IgD-negative memory B cell (primary cell): ENCODE measurements at regions not wholly inside any gene's neighbourhood (a gene's known extent, or its start where the extent isn't known, plus 50 kb on each side); places are given as distances from the start of the nearest gene placed in this dataset.

Experiments used
- H3K27ac Mint-ChIP-seq, 3 donors: one replicate each; pipeline ENCODE4 v1.8.0; 2020 to 2022; ENCODE audit warnings: mild to moderate bottlenecking in 3 of 3, mixed read lengths in 3 of 3, moderate library complexity in 1 of 3
- H3K27me3 Mint-ChIP-seq: one replicate; pipeline ENCODE4 v1.8.0; 2021; ENCODE audit warnings: mixed read lengths
- H3K36me3 Mint-ChIP-seq: one replicate; pipeline ENCODE4 v1.8.0; 2020; ENCODE audit warnings: mild to moderate bottlenecking, mixed read lengths
- H3K4me1 Mint-ChIP-seq, 3 donors: one replicate each; pipeline ENCODE4 v1.8.0; 2020 to 2022; ENCODE audit warnings: mixed read lengths in 3 of 3, mild to moderate bottlenecking in 1 of 3
- H3K4me3 Mint-ChIP-seq, 4 donors: one replicate each; pipeline ENCODE4 v1.8.0; 2020 to 2022; ENCODE audit warnings: mild to moderate bottlenecking in 4 of 4, mixed read lengths in 4 of 4, moderate library complexity in 3 of 4
- H3K9me3 Mint-ChIP-seq, 3 donors: one replicate each; pipeline ENCODE4 v1.8.0; 2020 to 2021; ENCODE audit warnings: mixed read lengths in 3 of 3, mild to moderate bottlenecking in 1 of 3

DNA sequence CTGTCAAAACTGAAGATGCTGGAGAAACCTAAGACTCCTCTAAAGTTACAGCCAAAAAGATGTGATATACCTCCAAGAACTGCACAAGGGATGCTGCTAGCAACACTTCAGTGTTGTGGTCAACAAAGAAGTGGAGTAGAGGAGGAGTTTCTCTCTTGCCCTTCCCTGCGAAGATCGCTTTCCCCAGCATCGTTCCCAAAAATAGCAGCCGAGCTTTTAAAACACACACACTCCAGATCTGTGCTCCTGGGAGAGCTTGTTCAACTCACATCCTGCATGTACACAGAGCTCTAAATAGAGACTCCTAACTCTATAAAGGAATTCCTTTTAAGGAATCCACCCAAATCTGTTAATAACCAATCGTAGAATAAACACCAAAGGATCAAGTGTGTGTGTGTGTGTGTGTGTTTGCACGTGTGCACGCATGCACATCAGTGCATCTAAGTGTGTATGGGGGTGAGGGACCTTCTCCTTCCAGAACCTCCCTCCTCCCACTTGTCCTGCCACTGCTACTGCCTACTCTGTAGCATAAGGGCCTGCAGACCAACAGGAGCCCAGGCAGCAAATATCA is 58.5 kb downstream of the PSMG1 start:
- no peaks in the 10 kb centered on the region for H3K36me3 Mint-ChIP-seq
- H3K27ac Mint-ChIP-seq: no peak overlapping the region
- H3K9me3 Mint-ChIP-seq: peaks cover 0 to 12% (median 3%) of the 10 kb centered on the region in 3 donors
- H3K4me1 Mint-ChIP-seq: no peaks in the 10 kb centered on the region
- H3K27me3 Mint-ChIP-seq: peaks cover 3% of the 10 kb centered on the region
- H3K4me3 Mint-ChIP-seq: no peak overlapping the region

DNA sequence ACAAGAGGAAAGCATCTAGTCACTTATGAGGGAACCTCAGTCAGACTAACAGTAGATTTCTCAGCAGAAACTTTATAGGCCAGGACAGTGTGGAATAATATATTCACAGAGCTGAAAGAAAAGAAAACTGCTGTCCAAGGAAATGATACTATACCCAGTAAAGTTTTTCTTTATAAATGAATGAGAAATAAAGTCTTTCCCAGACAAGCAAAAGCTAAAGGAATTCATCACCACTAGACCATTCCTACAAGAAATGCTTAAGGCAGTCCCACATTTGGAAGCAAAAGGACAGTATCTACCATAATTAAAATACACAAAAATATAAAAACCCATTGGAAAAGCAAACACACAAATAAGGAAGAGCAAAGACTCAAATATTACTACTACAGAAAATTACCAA is 59.9 kb downstream of the PSMG1 start:
- peaks cover 2% of the 10 kb centered on the region for H3K27me3 Mint-ChIP-seq
- no peak overlapping the region for H3K4me3 Mint-ChIP-seq
- peaks cover 0 to 12% (median 3%) of the 10 kb centered on the region in 3 donors for H3K9me3 Mint-ChIP-seq
- H3K27ac Mint-ChIP-seq: no peak overlapping the region
- H3K36me3 Mint-ChIP-seq: no peaks in the 10 kb centered on the region
- no peaks in the 10 kb centered on the region for H3K4me1 Mint-ChIP-seq

DNA sequence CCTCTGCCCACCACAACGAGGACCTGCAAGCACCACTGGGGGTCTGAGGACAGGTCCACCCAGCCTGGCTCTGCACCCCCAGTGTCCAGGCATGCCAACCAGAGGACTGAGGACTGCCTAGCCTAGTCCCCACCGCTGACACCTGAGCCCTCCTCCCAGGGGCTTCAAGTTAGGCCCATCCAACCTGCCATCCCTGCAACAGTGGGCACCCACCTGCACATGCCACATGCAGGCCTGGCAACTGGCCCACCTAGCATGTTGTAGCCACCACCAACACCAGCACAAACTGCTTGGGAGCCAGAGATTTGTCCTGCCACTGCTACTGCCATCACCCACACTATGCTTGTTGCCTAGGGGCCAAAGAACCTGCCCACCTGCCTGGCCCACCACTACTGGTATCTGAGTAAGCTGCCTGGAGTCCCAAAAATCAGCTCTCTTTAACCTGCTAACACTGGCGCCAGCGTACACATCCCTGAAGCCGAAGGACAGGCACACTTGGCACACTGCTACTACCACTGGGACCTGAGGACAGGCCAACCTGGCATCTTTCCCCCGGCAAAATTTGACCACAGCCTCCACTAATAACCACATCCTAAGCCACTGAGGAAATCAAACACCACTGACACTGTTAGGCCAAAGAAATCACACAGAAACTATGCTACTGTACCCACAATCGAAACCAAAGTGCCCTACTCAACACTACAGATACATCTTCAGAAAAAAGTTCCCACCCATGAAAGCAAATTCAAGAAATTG is 61.5 kb downstream of the PSMG1 start:
- Mint-ChIP-seq H3K4me3 (peak overlapping the region in 1 of 4 donors; percentile 23), H3K36me3 (no peaks in the 10 kb centered on the region), H3K27me3 (peaks cover 2% of the 10 kb centered on the region), H3K27ac (no peak overlapping the region), H3K4me1 (no peaks in the 10 kb centered on the region), H3K9me3 (peaks cover 0 to 12% (median 3%) of the 10 kb centered on the region in 3 donors)

DNA sequence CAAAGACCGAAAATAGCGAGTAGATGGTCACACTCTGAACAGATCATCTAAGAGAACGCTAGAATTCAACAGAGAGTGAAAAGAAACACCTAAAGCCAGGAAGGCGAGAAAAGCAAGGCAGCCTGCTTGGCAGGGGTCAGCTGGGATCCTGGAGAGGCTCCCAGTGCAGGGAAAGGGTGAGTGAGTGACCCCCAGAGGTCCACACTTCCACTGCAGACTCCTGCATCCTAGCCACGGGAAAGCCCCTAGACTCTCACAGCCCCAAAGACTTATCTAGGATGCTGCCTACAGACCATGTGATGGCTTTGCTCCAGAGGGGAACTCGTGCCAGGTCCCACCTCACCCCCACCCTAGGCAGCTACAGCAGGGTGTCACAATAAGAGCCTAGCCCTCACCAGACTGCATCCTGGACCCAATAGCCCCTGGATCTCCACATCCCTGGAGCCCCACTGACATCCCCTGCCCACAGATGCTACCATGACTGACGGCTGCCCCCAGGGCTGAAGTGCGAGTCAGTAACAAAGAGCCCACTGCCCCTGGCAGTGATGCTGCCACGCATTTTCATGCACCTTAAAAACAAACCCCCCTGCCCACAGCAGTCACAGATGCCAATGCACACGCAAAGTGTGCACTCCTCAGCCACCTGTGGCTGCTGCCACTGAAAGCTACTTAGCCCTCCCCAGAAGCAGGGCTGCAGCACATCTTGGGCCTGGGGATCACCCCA is 62.2 kb downstream of the PSMG1 start:
- Mint-ChIP-seq H3K4me1 (no peaks in the 10 kb centered on the region), H3K27ac (no peak overlapping the region), H3K4me3 (no peak overlapping the region), H3K36me3 (no peaks in the 10 kb centered on the region), H3K27me3 (peaks cover 5% of the 10 kb centered on the region), H3K9me3 (peaks cover 0 to 12% (median 3%) of the 10 kb centered on the region in 3 donors)

DNA sequence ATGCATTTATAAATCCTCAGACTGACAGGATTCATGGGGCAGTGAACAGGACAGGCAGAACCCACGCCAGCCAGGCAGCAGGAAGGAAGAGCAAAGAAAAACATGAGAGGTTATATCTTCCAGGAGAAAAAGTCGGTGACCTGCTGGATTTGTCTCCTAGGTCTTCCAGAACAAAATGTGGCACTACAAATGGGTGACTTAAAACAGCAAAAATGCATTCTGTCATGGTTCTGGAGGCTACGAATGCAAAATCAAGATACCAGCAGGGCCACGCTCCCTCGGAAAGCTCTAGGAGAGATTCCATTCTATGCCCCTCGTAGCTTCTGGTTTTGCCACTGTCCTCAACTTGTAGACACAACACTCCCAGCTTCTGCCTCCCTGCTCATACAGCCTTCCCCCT is 63.4 kb downstream of the PSMG1 start:
- peaks cover 0 to 12% (median 3%) of the 10 kb centered on the region in 3 donors for H3K9me3 Mint-ChIP-seq
- no peaks in the 10 kb centered on the region for H3K4me1 Mint-ChIP-seq
- peaks cover 5% of the 10 kb centered on the region for H3K27me3 Mint-ChIP-seq
- H3K36me3 Mint-ChIP-seq: no peaks in the 10 kb centered on the region
- H3K27ac Mint-ChIP-seq: no peak overlapping the region
- H3K4me3 Mint-ChIP-seq: no peak overlapping the region

DNA sequence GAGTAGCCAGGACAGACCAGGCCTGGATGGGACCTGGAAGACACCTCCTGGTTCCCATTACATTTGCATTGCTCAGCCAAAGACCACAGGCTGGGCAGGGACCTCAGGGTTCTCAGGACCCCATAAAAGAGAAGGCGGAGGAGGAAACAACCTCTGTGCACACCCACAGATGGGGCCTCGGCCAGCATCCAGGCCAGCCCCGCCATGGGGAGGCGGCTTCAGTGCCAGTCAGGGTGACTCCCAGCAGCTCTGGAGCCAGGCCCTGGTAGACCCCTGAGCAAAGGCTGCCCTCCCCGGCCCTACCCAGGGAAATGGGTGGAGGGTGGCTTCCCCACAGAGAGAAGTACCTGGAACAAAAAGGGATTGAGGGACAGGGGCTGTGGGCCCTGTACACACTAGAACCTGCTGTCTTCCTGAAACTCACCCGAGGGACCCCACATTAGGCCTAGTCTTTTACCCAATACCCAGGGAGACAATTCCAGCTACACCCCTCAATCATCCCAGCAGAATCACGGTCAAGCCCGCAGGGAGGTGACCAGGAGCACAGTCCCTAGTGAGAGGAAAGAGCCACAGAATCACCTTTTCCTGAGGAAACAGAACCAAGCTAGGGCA is 64.5 kb downstream of the PSMG1 start:
- H3K36me3 Mint-ChIP-seq: no peaks in the 10 kb centered on the region
- H3K27ac Mint-ChIP-seq: no peak overlapping the region
- peaks cover 5% of the 10 kb centered on the region for H3K27me3 Mint-ChIP-seq
- no peak overlapping the region for H3K4me3 Mint-ChIP-seq
- no peaks in the 10 kb centered on the region for H3K4me1 Mint-ChIP-seq
- H3K9me3 Mint-ChIP-seq: peaks cover 0 to 8% (median 3%) of the 10 kb centered on the region in 3 donors

DNA sequence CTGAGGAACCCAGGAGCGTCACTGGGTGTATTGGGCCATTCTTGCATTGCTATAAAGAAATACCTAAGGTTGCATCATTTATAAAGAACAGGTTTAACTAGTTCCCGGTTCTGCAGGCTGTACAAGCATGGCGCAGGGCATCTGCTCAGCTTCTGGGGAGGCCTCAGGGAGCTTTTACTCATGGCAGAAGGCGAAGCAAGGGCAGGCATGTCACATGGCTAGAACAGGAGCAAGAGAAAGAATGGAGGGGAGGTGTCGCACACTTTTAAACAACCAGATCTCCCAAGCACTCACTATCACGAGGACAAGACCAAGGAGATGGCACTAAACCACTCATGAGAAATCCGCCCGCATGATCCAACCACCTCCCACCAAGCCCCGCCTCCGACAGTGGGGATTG is 65.2 kb downstream of the PSMG1 start:
- Mint-ChIP-seq H3K4me1 (no peaks in the 10 kb centered on the region), H3K9me3 (peaks cover 0 to 8% (median 3%) of the 10 kb centered on the region in 3 donors), H3K27me3 (peaks cover 5% of the 10 kb centered on the region), H3K4me3 (no peak overlapping the region), H3K36me3 (no peaks in the 10 kb centered on the region), H3K27ac (no peak overlapping the region)

DNA sequence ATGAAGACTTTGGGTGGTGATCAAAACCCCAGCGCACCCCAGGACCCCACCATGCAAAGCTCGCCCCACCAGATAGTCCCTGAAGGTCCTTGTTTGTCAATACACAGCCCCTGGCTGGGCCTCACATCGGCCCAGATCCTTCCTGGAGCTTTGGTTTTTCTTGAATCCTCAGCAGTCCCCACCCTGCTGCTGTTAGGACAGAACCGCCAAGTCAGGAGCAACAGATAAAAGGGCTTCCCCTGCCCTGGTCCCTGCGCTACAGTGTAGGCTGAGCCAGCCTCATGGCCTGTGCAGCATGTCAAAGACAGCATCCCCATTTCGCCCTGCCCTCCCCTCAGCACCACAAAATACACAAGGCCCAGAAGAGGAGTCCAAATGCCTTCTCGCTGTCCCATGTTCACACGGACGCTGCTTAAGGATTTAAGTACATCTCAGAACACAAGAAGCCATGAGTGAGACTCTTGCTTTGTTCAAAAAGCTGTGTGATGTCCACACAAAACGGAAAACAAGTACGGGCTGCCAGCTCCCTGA is 65.7 kb downstream of the PSMG1 start:
- H3K9me3 Mint-ChIP-seq: peaks cover 0 to 8% (median 3%) of the 10 kb centered on the region in 3 donors
- no peak overlapping the region for H3K27ac Mint-ChIP-seq
- H3K36me3 Mint-ChIP-seq: no peaks in the 10 kb centered on the region
- H3K27me3 Mint-ChIP-seq: peaks cover 5% of the 10 kb centered on the region
- no peak overlapping the region for H3K4me3 Mint-ChIP-seq
- no peaks in the 10 kb centered on the region for H3K4me1 Mint-ChIP-seq

DNA sequence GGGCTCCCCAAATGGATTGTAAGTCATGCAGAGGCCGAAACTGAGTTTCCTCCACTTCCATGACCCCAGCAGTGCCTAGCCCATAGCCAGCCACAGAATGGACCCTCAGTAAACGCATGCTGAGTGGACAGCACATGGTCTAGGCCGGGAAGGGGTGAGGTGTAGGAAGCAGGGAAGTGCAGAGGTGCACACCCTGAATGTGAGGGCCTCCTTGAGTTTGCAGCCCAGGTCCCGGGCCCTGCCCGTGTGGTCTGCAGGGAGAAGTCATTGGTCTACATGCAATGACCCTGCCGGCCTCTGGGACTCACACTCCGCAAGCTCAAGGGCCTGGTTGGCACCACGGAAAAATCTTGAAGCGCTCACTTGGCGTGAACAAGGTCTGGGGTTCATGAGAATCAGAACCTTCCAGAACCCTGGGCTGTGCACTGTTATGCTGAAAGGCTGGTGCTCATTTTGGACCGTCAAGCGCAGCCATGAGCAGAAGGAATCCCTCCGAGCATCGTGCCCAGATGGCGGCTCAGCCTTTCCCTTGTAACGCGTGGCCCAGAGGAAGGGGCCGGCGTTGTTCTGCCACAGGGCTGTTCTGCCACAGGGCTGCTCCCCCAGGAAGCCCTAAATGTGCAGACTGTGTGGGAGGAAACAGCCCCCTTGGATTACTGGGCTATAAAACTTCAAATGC is 66.4 kb downstream of the PSMG1 start:
- Mint-ChIP-seq H3K9me3 (peaks cover 0 to 3% (median 0%) of the 10 kb centered on the region in 3 donors), H3K4me1 (no peaks in the 10 kb centered on the region), H3K36me3 (no peaks in the 10 kb centered on the region), H3K27me3 (peaks cover 5% of the 10 kb centered on the region), H3K27ac (no peak overlapping the region), H3K4me3 (no peak overlapping the region)

DNA sequence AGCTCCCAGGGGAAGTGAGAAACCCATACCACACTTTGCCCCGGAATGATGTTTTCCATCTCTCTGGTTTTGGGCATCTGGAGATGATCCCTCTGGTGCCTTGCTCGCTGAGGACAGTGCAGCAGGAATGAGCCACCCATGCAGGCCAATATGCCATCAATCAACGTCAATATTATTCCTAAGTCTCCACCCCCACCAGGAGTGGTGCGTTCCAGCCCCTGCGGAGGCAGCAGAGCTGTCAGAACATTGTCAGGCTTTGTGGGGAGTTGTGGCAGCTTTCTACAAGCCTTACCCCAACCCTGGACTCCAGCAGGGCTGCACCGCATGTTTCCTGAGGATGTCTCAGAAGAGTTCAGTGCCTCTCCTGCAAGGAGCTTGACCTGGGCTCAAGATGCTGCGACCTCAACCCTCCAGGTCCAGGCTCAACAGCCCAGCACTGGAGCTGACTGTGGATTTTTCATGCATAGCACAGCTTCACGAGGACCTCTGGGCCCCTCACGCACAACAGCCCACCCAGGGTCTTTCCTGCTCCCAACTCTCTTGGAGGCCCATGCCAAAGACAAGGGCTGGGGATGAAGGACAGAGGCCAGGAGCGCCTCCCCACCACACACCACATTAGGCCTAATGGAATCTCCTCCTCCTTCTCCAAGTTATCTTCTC is 67.5 kb downstream of the PSMG1 start:
- Mint-ChIP-seq H3K9me3 (no peaks in the 10 kb centered on the region), H3K27me3 (peaks cover 5% of the 10 kb centered on the region), H3K27ac (no peak overlapping the region), H3K4me1 (no peaks in the 10 kb centered on the region), H3K4me3 (no peak overlapping the region), H3K36me3 (no peaks in the 10 kb centered on the region)

DNA sequence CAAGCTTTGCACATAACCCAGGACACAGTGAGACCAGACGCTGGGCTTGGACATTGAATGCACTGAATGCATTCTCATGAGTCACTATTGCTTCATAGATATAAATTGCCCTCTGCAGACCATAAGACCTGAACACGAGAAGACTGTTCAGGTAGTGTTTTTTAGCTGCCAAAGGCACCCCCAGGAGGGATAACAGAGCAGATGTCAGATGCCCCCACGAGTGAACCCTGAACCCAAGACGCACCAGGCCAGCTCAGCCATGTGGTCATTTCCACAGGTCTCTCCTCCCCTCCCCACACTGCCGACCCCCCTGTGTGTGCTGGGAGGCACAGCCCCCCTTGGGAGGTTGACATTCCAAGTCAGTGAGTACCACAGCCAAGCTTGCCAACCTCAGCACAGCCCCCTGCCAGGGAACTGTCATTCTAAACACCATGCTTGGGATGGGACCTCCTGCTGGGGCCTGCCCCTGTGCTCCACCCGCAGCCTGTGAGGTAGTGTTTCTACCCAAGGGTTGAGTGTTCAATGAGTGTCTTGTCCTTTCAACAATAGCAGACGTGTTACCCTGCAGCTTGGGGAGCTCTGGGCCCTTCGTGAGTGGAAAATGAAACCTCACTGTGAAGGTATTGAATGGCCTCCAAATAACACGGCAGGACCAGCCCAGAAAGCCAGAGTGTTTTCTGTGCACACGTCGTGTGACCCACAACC is 68.2 kb downstream of the PSMG1 start:
- H3K27me3 Mint-ChIP-seq: peaks cover 5% of the 10 kb centered on the region
- no peak overlapping the region for H3K27ac Mint-ChIP-seq
- H3K9me3 Mint-ChIP-seq: no peaks in the 10 kb centered on the region
- H3K4me1 Mint-ChIP-seq: no peaks in the 10 kb centered on the region
- no peaks in the 10 kb centered on the region for H3K36me3 Mint-ChIP-seq
- H3K4me3 Mint-ChIP-seq: no peak overlapping the region

DNA sequence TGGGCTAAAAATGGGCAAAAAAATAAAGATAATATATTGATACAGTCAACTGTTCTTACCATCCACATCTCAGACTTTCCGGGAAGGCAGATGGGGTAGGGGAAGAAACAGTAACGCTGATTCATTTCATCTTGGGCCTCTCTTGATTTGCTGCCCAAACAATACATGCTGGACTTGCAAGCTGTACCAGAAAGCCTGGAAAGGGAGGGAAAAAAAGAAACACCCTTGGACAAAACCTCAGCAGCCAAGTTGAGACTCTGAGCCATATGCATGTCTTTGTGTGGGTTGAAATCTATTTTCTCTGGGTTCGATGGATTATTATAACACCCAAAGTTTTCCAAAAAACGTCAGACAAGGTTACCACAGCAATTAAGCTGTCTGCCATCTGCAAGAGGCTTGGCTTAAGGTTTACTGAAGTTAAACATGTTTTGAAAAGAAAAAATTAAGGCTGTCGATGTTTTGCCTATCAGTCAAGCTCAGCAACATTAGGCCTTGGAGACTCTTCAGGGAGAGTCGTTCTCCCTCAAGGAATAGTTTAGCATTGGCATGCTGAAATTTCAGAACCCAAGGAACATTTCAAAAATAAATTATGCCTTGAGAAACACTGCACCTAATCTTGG is 71.2 kb downstream of the PSMG1 start:
- Mint-ChIP-seq H3K36me3 (no peaks in the 10 kb centered on the region), H3K4me3 (no peak overlapping the region), H3K9me3 (no peaks in the 10 kb centered on the region), H3K27me3 (peaks cover 4% of the 10 kb centered on the region), H3K27ac (no peak overlapping the region), H3K4me1 (no peaks in the 10 kb centered on the region)

DNA sequence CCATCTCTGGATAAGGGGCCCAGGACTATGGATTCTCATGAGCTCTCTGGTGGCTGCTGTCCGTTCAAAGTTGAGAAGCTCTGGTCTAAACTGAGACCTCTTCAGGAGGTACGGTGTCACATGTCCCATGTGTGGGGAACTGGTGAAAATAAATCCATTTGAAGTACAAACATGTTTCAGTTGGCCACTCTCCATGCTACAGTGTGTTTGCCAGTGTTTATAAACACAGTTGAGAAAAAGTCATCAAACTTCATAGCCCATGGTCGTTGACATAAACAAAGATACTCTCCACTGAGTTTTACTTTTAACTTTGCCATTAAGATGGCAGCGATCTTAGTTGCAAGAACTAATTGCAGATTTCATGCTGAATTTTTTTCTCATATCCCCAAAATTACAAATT is 72.8 kb downstream of the PSMG1 start:
- Mint-ChIP-seq H3K4me1 (no peaks in the 10 kb centered on the region), H3K27ac (no peak overlapping the region), H3K36me3 (no peaks in the 10 kb centered on the region), H3K27me3 (peaks cover 2% of the 10 kb centered on the region), H3K9me3 (no peaks in the 10 kb centered on the region), H3K4me3 (no peak overlapping the region)
